Brain microvascular endothelial cell (primary cell): ENCODE measurements at regions not wholly inside any gene's neighbourhood (a gene's known extent, or its start where the extent isn't known, plus 50 kb on each side); places are given as distances from the start of the nearest gene placed in this dataset.
"Not testable (repeated sequence)": the region's sequence is repeated elsewhere in the genome, so short reads cannot be mapped to it uniquely, and the experiment has no call there.

ENCODE experiments used
- DNase-seq: peaks from one replicate; pipeline ENCODE4 v3.0.0-alpha.2; 2020
- H3K27ac ChIP-seq: fragments of 250-450 bp; sonication (Bioruptor Pico); 2 replicates; pipeline ENCODE4 v1.5.1; 2020; ENCODE audit warnings: mild to moderate bottlenecking, moderate library complexity
- H3K27me3 ChIP-seq: fragments of 250-450 bp; sonication (Bioruptor Pico); replicated peaks from 2 replicates; pipeline ENCODE4 v1.5.1; 2020; ENCODE audit warnings: mild to moderate bottlenecking
- H3K36me3 ChIP-seq: fragments of 250-450 bp; sonication (Bioruptor Pico); replicated peaks from 2 replicates; pipeline ENCODE4 v1.5.1; 2020; ENCODE audit warnings: mild to moderate bottlenecking
- H3K4me3 ChIP-seq: 2 replicates; pipeline ENCODE4 v1.5.1; 2011; ENCODE audit warnings: low read depth, mild to moderate bottlenecking, control low read depth, low read length, moderate library complexity
- in situ Hi-C: cut with HindIII; loops from 2 replicates; pipeline ENCODE4 v1.10.0; 2017; ENCODE audit warnings: low sequenced_read_pairs, low pct_ligation_motif_present
- TF ChIP-seq, protein P1 (sequence below): IDR thresholded peaks from 2 replicates; pipeline ENCODE4 v1.5.1; 2011; ENCODE audit warnings: low read depth, mild to moderate bottlenecking, moderate library complexity, low read length, control low read depth, inconsistent platforms; ENCODE audit errors: missing control alignments

DNA sequence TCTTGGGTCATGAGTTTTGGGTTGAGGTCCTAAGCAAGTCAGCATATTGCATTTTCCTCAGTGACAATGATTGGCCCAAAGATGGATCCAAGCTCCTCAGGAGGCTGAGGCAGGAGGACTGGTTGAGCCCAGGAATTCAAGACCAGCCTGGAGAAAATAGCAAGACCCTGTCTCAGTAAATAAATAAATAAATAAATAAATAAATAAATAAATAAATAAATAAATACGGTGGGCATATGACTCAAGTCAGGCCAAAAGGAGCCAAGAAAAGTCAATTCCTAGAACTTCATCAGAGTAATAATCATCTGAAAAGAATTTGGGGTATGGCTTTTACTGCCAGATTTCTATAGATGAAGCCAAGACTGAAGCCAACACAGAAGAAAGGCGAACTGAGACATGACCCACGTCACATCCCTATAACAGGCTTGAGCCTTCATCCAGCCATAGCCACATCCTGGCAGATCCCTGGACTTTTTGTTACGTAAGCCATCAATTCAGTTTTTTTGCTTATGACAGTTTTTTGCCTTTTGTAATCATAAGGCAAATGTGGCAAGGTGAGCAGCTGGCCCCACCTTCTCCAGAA, 88.5 kb upstream of the NFASC start:
- TF ChIP-seq, protein P1, sequence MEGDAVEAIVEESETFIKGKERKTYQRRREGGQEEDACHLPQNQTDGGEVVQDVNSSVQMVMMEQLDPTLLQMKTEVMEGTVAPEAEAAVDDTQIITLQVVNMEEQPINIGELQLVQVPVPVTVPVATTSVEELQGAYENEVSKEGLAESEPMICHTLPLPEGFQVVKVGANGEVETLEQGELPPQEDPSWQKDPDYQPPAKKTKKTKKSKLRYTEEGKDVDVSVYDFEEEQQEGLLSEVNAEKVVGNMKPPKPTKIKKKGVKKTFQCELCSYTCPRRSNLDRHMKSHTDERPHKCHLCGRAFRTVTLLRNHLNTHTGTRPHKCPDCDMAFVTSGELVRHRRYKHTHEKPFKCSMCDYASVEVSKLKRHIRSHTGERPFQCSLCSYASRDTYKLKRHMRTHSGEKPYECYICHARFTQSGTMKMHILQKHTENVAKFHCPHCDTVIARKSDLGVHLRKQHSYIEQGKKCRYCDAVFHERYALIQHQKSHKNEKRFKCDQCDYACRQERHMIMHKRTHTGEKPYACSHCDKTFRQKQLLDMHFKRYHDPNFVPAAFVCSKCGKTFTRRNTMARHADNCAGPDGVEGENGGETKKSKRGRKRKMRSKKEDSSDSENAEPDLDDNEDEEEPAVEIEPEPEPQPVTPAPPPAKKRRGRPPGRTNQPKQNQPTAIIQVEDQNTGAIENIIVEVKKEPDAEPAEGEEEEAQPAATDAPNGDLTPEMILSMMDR, result no peak
- in situ Hi-C loops, result no loop called here
- no peaks in the 10 kb centered on the region for H3K36me3 ChIP-seq

DNA sequence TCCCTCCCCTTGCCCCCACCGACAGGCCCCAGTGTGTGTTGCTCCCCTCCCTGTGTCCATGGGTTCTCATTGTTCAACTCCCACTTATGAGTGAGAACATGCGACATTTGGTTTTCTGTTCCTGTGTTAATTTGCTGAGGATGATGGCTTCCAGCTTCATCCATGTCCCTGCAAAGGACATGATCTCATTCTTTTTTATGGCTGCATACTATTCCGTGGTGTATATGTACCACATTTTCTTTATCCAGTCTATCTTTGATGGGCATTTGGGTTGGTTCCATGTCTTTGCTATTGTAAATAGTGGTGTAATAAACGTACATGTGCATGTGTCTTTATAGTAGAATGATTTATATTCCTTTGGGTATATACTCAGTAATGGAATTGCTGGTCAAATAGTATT, 85.6 kb upstream of the NFASC start:
- H3K27me3 ChIP-seq, H3K4me3 ChIP-seq, DNase-seq, in situ Hi-C loops, H3K36me3 ChIP-seq, H3K27ac ChIP-seq: not testable (repeated sequence)

More for the DNA sequence above, 88.5 kb upstream of the NFASC start:
- no peak overlapping the region for H3K4me3 ChIP-seq
- no peak overlapping the region for H3K27ac ChIP-seq
- DNase-seq, result no peak
- no peaks in the 10 kb centered on the region for H3K27me3 ChIP-seq

DNA sequence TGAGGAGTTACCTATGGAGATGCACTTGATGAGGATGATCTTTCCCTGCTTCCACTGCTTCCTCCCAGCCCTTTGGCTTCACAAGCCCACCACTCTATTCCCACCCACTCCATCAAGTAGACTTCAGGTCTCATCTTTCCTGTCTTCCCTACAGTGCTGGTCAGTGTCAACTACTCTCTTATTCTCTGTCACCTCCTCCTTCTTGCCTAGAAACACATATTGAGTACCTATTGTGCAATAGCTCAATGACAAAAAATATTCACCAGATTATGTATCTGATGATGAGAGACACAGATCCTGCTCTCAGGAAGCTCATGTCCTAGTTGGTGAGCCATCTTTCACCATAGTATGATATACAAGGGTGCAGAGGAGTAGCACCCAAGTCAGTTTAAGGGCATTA, 82.2 kb upstream of the NFASC start:
- TF ChIP-seq, protein P1, result no peak
- no peak overlapping the region for H3K4me3 ChIP-seq
- H3K27me3 ChIP-seq, result no peaks in the 10 kb centered on the region
- no peak overlapping the region for H3K27ac ChIP-seq
- no peak for DNase-seq
- in situ Hi-C loops, result no loop called here
- H3K36me3 ChIP-seq, result no peaks in the 10 kb centered on the region

DNA sequence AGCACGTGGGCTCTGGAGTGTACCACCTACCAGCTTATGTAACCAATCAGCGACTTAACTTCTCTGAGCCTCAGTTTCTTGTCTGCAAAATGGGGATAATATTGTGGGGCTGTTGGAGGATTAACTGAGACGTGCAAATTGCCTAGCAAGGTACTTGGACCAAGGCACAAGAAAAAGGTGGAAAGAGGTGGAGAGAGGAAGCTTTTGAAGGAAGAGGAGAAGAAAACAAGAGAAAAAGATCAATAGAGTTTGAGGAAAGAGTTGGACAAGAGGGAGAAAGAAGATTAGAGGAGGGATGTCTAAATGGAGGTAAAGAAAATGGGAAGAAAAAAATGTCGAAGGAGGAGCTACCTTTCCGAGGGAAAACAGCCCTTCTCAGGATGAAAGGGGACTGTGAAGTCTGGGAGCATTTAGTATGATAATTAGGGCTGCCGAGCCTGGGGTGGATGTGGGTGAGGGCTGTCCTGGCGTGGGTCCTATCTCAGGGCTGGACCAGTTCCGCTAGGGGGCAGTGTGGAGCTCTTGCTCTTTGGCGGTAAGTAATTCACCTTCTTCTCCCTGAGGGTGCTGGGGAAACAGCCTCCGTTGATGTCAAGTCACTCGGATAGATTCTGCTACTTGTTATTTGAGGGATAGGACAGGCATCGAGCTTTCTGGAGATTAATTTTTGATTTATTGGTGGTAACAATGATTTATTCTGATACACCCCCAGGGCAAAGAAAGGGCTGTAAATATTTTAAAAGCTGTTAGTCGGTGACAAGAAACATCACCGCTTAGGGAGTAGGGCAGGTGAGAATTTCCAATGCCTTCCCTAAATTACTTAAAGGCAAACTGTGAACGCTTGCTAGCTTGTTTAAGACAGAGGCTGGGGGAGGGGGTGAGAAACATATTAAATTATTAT, 79.0 kb upstream of the NFASC start:
- in situ Hi-C loops, result no loop called here
- no peak overlapping the region for H3K27ac ChIP-seq
- DNase-seq, result peak; percentile 33
- no peaks in the 10 kb centered on the region for H3K27me3 ChIP-seq
- H3K36me3 ChIP-seq, result no peaks in the 10 kb centered on the region
- TF ChIP-seq, protein P1, result peak; percentile 92
- no peak overlapping the region for H3K4me3 ChIP-seq

DNA sequence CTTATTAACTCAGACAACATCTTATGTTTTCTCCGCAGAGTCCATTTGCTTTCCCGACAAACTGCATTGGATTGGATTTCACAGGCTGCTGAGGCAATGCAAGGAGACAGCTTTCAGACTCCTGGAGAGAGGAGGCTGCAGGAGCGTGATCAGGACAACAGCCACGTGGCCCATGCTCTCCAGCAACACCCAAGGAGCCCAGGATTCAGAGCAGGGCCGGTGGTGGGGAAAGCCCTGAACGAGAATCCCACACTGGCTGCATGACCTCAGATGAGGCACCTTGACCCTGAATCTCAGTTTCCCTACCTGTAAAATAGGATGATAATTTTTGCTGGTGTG, 78.3 kb upstream of the NFASC start:
- H3K27ac ChIP-seq, result no peak overlapping the region
- no peaks in the 10 kb centered on the region for H3K36me3 ChIP-seq
- DNase-seq, result no peak
- H3K4me3 ChIP-seq, result no peak overlapping the region
- TF ChIP-seq, protein P1, result no peak
- in situ Hi-C loops, result no loop called here
- H3K27me3 ChIP-seq, result no peaks in the 10 kb centered on the region

DNA sequence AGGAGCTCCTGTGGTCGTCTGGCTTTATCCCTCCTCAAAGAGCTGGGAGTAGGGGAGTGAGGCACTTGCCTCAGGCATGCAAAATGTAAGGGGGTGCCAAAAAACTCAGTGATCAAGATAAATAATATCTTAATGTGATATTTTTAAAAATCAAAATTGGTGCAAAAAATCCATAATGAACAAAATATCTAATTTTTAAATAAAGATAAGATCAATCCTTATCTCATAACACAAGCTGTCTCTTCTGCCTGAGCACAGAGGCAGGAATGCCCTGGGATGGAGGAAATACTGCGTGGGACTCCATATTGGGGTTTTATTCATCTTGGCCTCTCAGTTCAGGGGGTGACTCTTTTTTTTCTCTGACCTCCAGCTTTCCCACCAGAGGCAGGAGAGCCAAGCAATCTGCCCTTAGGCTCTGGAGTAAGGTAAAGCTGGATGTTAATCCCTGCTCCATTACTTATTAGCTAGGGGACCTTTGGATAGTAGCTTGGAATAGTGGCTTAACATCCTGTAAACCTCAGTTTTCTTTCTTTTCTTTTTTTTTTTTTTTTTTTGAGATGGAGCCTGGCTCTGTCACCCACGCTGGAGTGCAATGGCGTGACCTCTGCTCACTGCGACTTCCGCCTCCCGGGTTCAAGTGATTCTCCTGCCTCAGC, 77.3 kb upstream of the NFASC start:
- in situ Hi-C loops, result no loop called here

DNA sequence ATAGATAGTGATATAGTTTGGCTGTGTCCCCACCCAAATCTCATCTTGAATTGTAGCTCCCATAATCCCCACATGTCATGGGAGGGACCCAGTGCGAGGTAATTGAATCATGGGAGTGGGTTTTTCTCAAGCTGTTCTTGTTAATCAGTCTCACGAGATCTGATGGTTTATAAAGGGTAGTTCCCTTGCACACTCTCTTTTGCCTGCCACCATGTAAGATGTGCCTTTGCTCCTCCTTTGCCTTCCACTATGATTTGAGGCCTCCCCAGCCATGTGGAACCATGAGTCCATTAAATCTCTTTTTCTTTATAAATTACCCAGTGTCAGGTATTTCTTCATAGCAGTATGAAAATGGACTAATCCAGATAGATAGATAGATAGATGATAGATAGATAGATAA, 73.8 kb upstream of the NFASC start:
- in situ Hi-C loops, H3K36me3 ChIP-seq, H3K27ac ChIP-seq, H3K4me3 ChIP-seq, DNase-seq, H3K27me3 ChIP-seq: not testable (repeated sequence)

More for the DNA sequence above, 77.3 kb upstream of the NFASC start:
- Histone ChIP-seq H3K36me3 (no peaks in the 10 kb centered on the region), H3K27ac (no peak overlapping the region), H3K4me3 (no peak overlapping the region), H3K27me3 (no peaks in the 10 kb centered on the region)
- TF ChIP-seq, protein P1, result no peak
- no peak for DNase-seq
